ENCODE measurements at regions not wholly inside any gene's neighbourhood (a gene's known extent, or its start where the extent isn't known, plus 50 kb on each side); places are given as distances from the start of the nearest gene placed in this dataset.

DNA sequence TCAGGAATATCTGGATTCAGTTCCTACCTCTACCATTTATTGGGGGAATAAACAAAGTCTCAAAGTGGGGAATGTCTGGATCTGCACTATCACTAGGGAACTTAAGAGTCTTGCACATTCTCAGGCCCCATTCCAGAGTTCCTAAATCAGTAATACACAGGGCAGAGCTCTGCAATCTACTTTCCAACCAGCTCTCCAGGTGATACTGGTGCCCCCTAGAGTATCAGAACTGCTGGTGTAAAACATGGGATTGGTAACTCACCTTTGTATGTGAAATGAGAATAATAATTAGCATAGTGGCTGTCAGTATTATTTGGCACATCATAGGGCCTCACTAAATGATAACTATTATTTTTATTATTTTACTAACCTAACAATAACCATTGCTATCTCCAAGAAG is 278.8 kb upstream of the IMPG1 start:
- TF ChIP-seq GABPA (IDR thresholded peaks at IDR 0.05; ENCODE audit: low read depth) (no peak), POLR2AphosphoS5 (IDR thresholded peaks at IDR 0.05; ENCODE audit: low read depth) (no peak), SPI1 (IDR thresholded peaks at IDR 0.05; ENCODE audit: borderline replicate concordance, low read depth) (no peak)
- TF ChIP-seq, protein P1, sequence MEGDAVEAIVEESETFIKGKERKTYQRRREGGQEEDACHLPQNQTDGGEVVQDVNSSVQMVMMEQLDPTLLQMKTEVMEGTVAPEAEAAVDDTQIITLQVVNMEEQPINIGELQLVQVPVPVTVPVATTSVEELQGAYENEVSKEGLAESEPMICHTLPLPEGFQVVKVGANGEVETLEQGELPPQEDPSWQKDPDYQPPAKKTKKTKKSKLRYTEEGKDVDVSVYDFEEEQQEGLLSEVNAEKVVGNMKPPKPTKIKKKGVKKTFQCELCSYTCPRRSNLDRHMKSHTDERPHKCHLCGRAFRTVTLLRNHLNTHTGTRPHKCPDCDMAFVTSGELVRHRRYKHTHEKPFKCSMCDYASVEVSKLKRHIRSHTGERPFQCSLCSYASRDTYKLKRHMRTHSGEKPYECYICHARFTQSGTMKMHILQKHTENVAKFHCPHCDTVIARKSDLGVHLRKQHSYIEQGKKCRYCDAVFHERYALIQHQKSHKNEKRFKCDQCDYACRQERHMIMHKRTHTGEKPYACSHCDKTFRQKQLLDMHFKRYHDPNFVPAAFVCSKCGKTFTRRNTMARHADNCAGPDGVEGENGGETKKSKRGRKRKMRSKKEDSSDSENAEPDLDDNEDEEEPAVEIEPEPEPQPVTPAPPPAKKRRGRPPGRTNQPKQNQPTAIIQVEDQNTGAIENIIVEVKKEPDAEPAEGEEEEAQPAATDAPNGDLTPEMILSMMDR (IDR thresholded peaks at IDR 0.05; ENCODE audit: insufficient read depth, low read length): no peak
- TF ChIP-seq, protein P2, sequence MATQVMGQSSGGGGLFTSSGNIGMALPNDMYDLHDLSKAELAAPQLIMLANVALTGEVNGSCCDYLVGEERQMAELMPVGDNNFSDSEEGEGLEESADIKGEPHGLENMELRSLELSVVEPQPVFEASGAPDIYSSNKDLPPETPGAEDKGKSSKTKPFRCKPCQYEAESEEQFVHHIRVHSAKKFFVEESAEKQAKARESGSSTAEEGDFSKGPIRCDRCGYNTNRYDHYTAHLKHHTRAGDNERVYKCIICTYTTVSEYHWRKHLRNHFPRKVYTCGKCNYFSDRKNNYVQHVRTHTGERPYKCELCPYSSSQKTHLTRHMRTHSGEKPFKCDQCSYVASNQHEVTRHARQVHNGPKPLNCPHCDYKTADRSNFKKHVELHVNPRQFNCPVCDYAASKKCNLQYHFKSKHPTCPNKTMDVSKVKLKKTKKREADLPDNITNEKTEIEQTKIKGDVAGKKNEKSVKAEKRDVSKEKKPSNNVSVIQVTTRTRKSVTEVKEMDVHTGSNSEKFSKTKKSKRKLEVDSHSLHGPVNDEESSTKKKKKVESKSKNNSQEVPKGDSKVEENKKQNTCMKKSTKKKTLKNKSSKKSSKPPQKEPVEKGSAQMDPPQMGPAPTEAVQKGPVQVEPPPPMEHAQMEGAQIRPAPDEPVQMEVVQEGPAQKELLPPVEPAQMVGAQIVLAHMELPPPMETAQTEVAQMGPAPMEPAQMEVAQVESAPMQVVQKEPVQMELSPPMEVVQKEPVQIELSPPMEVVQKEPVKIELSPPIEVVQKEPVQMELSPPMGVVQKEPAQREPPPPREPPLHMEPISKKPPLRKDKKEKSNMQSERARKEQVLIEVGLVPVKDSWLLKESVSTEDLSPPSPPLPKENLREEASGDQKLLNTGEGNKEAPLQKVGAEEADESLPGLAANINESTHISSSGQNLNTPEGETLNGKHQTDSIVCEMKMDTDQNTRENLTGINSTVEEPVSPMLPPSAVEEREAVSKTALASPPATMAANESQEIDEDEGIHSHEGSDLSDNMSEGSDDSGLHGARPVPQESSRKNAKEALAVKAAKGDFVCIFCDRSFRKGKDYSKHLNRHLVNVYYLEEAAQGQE (IDR thresholded peaks at IDR 0.05; ENCODE audit: insufficient replicate concordance, low read depth): no peak
- H3K27ac ChIP-seq (replicated peaks): no peak overlapping the region
- H3K27me3 ChIP-seq (ENCODE audit: insufficient read depth, poor library complexity, severe bottlenecking): no peaks in the 10 kb centered on the region
- DNase-seq (ENCODE audit: low read depth in 1 of 2, low spot score in 1 of 2): peak in 1 of 2 experiments; percentile 1
- H3K4me3 ChIP-seq (replicated peaks; ENCODE audit: insufficient read depth, low read length): no peak overlapping the region

DNA sequence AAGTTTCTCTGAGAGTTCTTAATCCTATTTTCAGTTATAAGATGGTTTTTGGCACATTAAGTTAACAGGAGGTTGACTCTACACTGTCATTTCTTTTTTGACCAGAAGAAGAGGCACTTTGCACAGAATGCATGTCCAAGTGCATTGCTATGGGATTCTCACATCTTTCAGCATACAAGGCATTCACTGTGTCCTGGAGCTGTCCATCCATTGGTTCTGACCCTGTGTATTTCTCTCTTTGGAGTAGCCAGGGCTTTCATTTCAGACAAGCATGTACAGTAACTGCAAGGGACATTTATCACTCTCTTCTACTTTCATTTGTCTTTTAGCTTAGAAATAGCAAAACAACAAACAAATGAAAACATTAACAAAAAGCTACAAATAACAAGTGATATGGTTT is 275.1 kb upstream of the IMPG1 start:
- Histone ChIP-seq H3K27me3 (ENCODE audit: insufficient read depth, poor library complexity, severe bottlenecking) (no peaks in the 10 kb centered on the region), H3K4me3 (replicated peaks; ENCODE audit: insufficient read depth, low read length) (no peak overlapping the region), H3K27ac (replicated peaks) (no peak overlapping the region)
- TF ChIP-seq, protein P2 (IDR thresholded peaks at IDR 0.05; ENCODE audit: insufficient replicate concordance, low read depth): peak; percentile 77
- TF ChIP-seq, protein P1 (IDR thresholded peaks at IDR 0.05; ENCODE audit: insufficient read depth, low read length): no peak
- DNase-seq (ENCODE audit: low read depth in 1 of 2, low spot score in 1 of 2): no peak

DNA sequence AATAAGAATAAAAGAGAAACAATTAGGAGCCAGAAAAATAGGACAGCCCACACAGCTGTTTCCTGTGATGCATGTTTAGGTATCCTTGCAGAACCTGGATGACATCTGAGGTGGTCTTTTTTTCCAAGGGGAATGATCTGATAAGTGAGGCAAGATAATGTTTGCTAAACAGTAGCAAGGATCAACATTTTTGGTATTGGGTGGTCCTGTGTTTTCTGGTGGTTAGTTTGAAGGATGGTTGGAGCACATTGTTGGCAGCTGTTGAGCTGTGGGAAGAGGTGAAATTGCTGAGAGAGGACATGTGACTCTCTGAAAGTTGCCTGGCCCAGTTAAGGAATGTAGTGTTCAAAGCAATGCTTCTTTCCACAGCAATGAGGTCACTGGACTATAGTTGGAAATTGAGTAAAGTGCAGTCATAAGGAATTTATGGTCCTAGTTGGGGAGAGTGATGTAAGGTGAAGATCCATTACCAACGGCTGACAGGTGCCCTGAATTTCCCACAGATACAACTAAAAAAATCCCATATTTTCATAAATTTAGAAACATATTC is 270.2 kb upstream of the IMPG1 start:
- no peak overlapping the region for H3K27ac ChIP-seq (replicated peaks)
- H3K4me3 ChIP-seq (replicated peaks; ENCODE audit: insufficient read depth, low read length): no peak overlapping the region
- H3K27me3 ChIP-seq (ENCODE audit: insufficient read depth, poor library complexity, severe bottlenecking): no peaks in the 10 kb centered on the region
- TF ChIP-seq, protein P2 (IDR thresholded peaks at IDR 0.05; ENCODE audit: insufficient replicate concordance, low read depth): no peak
- no peak for TF ChIP-seq SPI1 (IDR thresholded peaks at IDR 0.05; ENCODE audit: borderline replicate concordance, low read depth)
- no peak for TF ChIP-seq POLR2AphosphoS5 (IDR thresholded peaks at IDR 0.05; ENCODE audit: low read depth)
- TF ChIP-seq, protein P1 (IDR thresholded peaks at IDR 0.05; ENCODE audit: insufficient read depth, low read length): no peak
- no peak for TF ChIP-seq GABPA (IDR thresholded peaks at IDR 0.05; ENCODE audit: low read depth)
- DNase-seq (ENCODE audit: low read depth in 1 of 2, low spot score in 1 of 2): no peak

All from HL-60 (cell line).